NCI-H1436 treated with DMSO at 0.1 percent for 48 hours (cell line): ENCODE measurements at regions not wholly inside any gene's neighbourhood (a gene's known extent, or its start where the extent isn't known, plus 50 kb on each side); places are given as distances from the start of the nearest gene placed in this dataset.
"Not testable (repeated sequence)": the region's sequence is repeated elsewhere in the genome, so short reads cannot be mapped to it uniquely, and the experiment has no call there.

Experiments
- DNase-seq: peaks from one replicate; lab custom pipeline; 2025; lab: John Stamatoyannopoulos, UW

- no peak for DNase-seq
These were observed 1701.5 kb upstream of the FLRT2 start for GRCh38 chr14:83828406-83828805.

GRCh38 chr14:83830316-83830715, 1699.6 kb upstream of the FLRT2 start:
- no peak for DNase-seq

- no peak for DNase-seq
These were observed 1691.7 kb upstream of the FLRT2 start for GRCh38 chr14:83838226-83838625.

GRCh38 chr14:83842547-83842946, 1687.4 kb upstream of the FLRT2 start:
- DNase-seq = peak; percentile 93

GRCh38 chr14:83847102-83847501, 1682.8 kb upstream of the FLRT2 start:
- DNase-seq = no peak

GRCh38 chr14:83850092-83850491, 1679.9 kb upstream of the FLRT2 start:
- DNase-seq = no peak

- DNase-seq = no peak
These were observed 1673.6 kb upstream of the FLRT2 start for GRCh38 chr14:83856334-83856733.

GRCh38 chr14:83860631-83861155, 1669.3 kb upstream of the FLRT2 start:
- no peak for DNase-seq

- DNase-seq = peak; percentile 24
These were observed 1666.7 kb upstream of the FLRT2 start for GRCh38 chr14:83863042-83863774.

GRCh38 chr14:83864106-83864505, 1665.8 kb upstream of the FLRT2 start:
- no peak for DNase-seq

GRCh38 chr14:83867566-83868225, 1662.2 kb upstream of the FLRT2 start:
- DNase-seq = peak; percentile 59

- no peak for DNase-seq
These were observed 1659.2 kb upstream of the FLRT2 start for GRCh38 chr14:83870546-83871270.

- DNase-seq = no peak
These were observed 1656.3 kb upstream of the FLRT2 start for GRCh38 chr14:83873669-83874068.

- DNase-seq = no peak
These were observed 1655.3 kb upstream of the FLRT2 start for GRCh38 chr14:83874662-83875061.

- DNase-seq = no peak
These were observed 1646.2 kb upstream of the FLRT2 start for GRCh38 chr14:83883732-83884131.

GRCh38 chr14:83885837-83886293, 1644.1 kb upstream of the FLRT2 start:
- no peak for DNase-seq

GRCh38 chr14:83887866-83888265, 1642.1 kb upstream of the FLRT2 start:
- DNase-seq = no peak

GRCh38 chr14:83893447-83893846, 1636.5 kb upstream of the FLRT2 start:
- no peak for DNase-seq

- DNase-seq = no peak
These were observed 1635.4 kb upstream of the FLRT2 start for GRCh38 chr14:83894568-83894967.

- not testable (repeated sequence) for DNase-seq
These were observed 1631.4 kb upstream of the FLRT2 start for GRCh38 chr14:83898558-83898957.

- no peak for DNase-seq
These were observed 1630.2 kb upstream of the FLRT2 start for GRCh38 chr14:83899706-83900105.

GRCh38 chr14:83905157-83905556, 1624.8 kb upstream of the FLRT2 start:
- no peak for DNase-seq

- no peak for DNase-seq
These were observed 1621.5 kb upstream of the FLRT2 start for GRCh38 chr14:83908419-83908818.
